ENCODE measurements at regions not wholly inside any gene's neighbourhood (a gene's known extent, or its start where the extent isn't known, plus 50 kb on each side); places are given as distances from the start of the nearest gene placed in this dataset.
A peak's percentile ranks its signal among the peaks of the same experiment; 100 is the strongest.

GRCh38 chr13:75219479-75220237, 262.3 kb downstream of the TBC1D4 start (continued):
- TF ChIP-seq, protein P1, sequence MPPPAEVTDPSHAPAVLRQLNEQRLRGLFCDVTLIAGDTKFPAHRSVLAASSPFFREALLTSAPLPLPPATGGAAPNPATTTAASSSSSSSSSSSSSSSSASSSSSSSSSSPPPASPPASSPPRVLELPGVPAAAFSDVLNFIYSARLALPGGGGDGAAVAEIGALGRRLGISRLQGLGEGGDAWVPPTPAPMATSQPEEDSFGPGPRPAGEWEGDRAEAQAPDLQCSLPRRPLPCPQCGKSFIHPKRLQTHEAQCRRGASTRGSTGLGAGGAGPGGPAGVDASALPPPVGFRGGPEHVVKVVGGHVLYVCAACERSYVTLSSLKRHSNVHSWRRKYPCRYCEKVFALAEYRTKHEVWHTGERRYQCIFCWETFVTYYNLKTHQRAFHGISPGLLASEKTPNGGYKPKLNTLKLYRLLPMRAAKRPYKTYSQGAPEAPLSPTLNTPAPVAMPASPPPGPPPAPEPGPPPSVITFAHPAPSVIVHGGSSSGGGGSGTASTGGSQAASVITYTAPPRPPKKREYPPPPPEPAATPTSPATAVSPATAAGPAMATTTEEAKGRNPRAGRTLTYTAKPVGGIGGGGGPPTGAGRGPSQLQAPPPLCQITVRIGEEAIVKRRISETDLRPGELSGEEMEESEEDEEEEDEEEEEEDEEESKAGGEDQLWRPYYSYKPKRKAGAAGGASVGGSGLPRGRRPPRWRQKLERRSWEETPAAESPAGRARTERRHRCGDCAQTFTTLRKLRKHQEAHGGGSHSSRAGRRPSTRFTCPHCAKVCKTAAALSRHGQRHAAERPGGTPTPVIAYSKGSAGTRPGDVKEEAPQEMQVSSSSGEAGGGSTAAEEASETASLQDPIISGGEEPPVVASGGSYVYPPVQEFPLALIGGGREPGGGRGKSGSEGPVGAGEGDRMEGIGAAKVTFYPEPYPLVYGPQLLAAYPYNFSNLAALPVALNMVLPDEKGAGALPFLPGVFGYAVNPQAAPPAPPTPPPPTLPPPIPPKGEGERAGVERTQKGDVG (CRISPR knock-in tag; IDR thresholded peaks at IDR 0.05): no peak
- TF ChIP-seq MYB (IDR thresholded peaks at IDR 0.05; ENCODE audit: borderline replicate concordance, low read depth, low read length) (no peak), RCOR1 (conservative IDR thresholded peaks at IDR 0.05; ENCODE audit: low read depth, low read length) (no peak), BHLHE40 (IDR thresholded peaks at IDR 0.05; ENCODE audit: borderline replicate concordance in 1 of 2, low read depth in 2 of 2, low read length in 1 of 2) (peak; percentile 24 to 26; a peak in 1 of 4 replicates), IKZF2 (IDR thresholded peaks at IDR 0.05) (no peak), ZNF207 (IDR thresholded peaks at IDR 0.05; ENCODE audit: borderline replicate concordance) (no peak), RFX5 (IDR thresholded peaks at IDR 0.05; ENCODE audit: low read depth, low read length) (no peak), LARP7 (IDR thresholded peaks at IDR 0.05) (no peak), ZNF24 (IDR thresholded peaks at IDR 0.05) (0 out of 2 replicates have a peak, but pooled peaks have one; percentile 68), STAT1 (conservative IDR thresholded peaks at IDR 0.05) (no peak), NR2C2 (IDR thresholded peaks at IDR 0.05; ENCODE audit: borderline replicate concordance, control insufficient read depth, insufficient read length, low read depth) (no peak), CHD4 (IDR thresholded peaks at IDR 0.05) (no peak), SMC3 (IDR thresholded peaks at IDR 0.05; ENCODE audit: borderline replicate concordance, low read length) (peak; percentile 76), CREM (IDR thresholded peaks at IDR 0.05; ENCODE audit: low read depth) (no peak)
- TF ChIP-seq, protein P2, sequence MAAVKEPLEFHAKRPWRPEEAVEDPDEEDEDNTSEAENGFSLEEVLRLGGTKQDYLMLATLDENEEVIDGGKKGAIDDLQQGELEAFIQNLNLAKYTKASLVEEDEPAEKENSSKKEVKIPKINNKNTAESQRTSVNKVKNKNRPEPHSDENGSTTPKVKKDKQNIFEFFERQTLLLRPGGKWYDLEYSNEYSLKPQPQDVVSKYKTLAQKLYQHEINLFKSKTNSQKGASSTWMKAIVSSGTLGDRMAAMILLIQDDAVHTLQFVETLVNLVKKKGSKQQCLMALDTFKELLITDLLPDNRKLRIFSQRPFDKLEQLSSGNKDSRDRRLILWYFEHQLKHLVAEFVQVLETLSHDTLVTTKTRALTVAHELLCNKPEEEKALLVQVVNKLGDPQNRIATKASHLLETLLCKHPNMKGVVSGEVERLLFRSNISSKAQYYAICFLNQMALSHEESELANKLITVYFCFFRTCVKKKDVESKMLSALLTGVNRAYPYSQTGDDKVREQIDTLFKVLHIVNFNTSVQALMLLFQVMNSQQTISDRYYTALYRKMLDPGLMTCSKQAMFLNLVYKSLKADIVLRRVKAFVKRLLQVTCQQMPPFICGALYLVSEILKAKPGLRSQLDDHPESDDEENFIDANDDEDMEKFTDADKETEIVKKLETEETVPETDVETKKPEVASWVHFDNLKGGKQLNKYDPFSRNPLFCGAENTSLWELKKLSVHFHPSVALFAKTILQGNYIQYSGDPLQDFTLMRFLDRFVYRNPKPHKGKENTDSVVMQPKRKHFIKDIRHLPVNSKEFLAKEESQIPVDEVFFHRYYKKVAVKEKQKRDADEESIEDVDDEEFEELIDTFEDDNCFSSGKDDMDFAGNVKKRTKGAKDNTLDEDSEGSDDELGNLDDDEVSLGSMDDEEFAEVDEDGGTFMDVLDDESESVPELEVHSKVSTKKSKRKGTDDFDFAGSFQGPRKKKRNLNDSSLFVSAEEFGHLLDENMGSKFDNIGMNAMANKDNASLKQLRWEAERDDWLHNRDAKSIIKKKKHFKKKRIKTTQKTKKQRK (IDR thresholded peaks at IDR 0.05; ENCODE audit: low read depth, low read length): no peak
- TF ChIP-seq, protein P3, sequence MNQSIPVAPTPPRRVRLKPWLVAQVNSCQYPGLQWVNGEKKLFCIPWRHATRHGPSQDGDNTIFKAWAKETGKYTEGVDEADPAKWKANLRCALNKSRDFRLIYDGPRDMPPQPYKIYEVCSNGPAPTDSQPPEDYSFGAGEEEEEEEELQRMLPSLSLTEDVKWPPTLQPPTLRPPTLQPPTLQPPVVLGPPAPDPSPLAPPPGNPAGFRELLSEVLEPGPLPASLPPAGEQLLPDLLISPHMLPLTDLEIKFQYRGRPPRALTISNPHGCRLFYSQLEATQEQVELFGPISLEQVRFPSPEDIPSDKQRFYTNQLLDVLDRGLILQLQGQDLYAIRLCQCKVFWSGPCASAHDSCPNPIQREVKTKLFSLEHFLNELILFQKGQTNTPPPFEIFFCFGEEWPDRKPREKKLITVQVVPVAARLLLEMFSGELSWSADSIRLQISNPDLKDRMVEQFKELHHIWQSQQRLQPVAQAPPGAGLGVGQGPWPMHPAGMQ (IDR thresholded peaks at IDR 0.05; ENCODE audit: borderline replicate concordance): no peak
- TF ChIP-seq, protein P4, sequence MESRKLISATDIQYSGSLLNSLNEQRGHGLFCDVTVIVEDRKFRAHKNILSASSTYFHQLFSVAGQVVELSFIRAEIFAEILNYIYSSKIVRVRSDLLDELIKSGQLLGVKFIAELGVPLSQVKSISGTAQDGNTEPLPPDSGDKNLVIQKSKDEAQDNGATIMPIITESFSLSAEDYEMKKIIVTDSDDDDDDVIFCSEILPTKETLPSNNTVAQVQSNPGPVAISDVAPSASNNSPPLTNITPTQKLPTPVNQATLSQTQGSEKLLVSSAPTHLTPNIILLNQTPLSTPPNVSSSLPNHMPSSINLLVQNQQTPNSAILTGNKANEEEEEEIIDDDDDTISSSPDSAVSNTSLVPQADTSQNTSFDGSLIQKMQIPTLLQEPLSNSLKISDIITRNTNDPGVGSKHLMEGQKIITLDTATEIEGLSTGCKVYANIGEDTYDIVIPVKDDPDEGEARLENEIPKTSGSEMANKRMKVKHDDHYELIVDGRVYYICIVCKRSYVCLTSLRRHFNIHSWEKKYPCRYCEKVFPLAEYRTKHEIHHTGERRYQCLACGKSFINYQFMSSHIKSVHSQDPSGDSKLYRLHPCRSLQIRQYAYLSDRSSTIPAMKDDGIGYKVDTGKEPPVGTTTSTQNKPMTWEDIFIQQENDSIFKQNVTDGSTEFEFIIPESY (IDR thresholded peaks at IDR 0.05): no peak
